ENCODE measurements at regions not wholly inside any gene's neighbourhood (a gene's known extent, or its start where the extent isn't known, plus 50 kb on each side); places are given as distances from the start of the nearest gene placed in this dataset.
"Not testable (repeated sequence)": the region's sequence is repeated elsewhere in the genome, so short reads cannot be mapped to it uniquely, and the experiment has no call there.

DNA sequence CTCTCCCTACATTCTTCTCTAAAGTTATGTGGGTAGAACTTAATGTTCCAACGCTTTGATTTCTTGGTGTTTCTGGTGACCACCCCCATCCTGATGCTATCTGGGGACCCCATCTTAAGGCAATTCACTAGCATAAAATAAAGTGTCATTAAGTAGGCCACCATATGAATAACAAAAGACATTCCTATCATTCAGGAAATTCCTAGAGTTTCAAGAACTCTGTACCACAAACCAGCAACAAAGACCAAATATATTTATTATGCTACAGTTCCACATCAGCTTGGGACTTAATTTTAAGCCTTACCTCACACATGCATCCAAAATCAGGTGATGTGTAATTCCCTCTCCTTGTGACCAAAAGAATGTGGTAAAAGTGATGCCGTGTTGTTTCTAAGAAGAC is 254.6 kb upstream of the LRRC4C start:
- no peaks in the 10 kb centered on the region for H3K27me3 ChIP-seq (ENCODE audit: insufficient read depth, low read depth, low read length)
- H2AFZ ChIP-seq (ENCODE audit: low read depth, low read length), result no peak overlapping the region
- no peaks in the 10 kb centered on the region for H3K36me3 ChIP-seq (ENCODE audit: insufficient read depth, low read length)
- no peak overlapping the region for H3K4me3 ChIP-seq (ENCODE audit: low read length)
- no peaks in the 10 kb centered on the region for H3K79me2 ChIP-seq (replicated peaks; ENCODE audit: insufficient read depth, low read length)
- no peak overlapping the region for H3K27ac ChIP-seq (ENCODE audit: low read length)
- no peaks in the 10 kb centered on the region for H3F3A ChIP-seq (ENCODE audit: insufficient read depth, low read length, poor library complexity, severe bottlenecking)
- TF ChIP-seq MXI1 (conservative IDR thresholded peaks at IDR 0.05; ENCODE audit: poor library complexity, severe bottlenecking), result no peak
- no peaks in the 10 kb centered on the region for H3K9me3 ChIP-seq (ENCODE audit: low read length)
- no peak overlapping the region for H3K9ac ChIP-seq (ENCODE audit: low read length)
- no peak overlapping the region for H3K4me2 ChIP-seq (ENCODE audit: low read length)
- H4K20me1 ChIP-seq (ENCODE audit: insufficient read depth), result no peaks in the 10 kb centered on the region
- no peaks in the 10 kb centered on the region for H3K9me2 ChIP-seq (ENCODE audit: insufficient read depth, low read length)

DNA sequence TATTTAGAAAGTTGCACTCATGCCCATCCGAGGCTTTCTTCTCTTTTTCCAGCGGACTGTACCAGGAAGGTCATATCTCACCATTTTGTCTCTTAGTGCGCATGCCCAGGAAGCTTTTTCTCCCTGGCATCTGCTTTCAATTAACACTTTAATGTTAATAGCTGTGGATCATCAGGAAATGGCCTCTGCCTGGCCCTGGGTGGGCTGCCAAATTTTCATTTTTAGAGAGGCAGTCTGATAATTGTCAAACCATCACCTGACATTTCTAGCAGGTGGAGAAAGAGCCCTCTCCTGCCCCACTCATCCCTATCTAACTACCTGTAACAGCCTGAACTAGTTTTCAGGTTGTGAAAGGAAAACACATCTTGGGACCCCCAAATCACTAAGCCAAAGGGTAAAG is 257.4 kb upstream of the LRRC4C start:
- no peaks in the 10 kb centered on the region for H4K20me1 ChIP-seq (ENCODE audit: insufficient read depth)
- H3K27me3 ChIP-seq (ENCODE audit: insufficient read depth, low read depth, low read length), result no peaks in the 10 kb centered on the region
- no peaks in the 10 kb centered on the region for H3F3A ChIP-seq (ENCODE audit: insufficient read depth, low read length, poor library complexity, severe bottlenecking)
- H3K9me3 ChIP-seq (ENCODE audit: low read length), result no peaks in the 10 kb centered on the region
- no peak overlapping the region for H3K9ac ChIP-seq (ENCODE audit: low read length)
- no peaks in the 10 kb centered on the region for H3K36me3 ChIP-seq (ENCODE audit: insufficient read depth, low read length)
- no peaks in the 10 kb centered on the region for H3K9me2 ChIP-seq (ENCODE audit: insufficient read depth, low read length)
- H3K4me3 ChIP-seq (ENCODE audit: low read length), result no peak overlapping the region
- no peak overlapping the region for H3K4me2 ChIP-seq (ENCODE audit: low read length)
- TF ChIP-seq SMC3 (conservative IDR thresholded peaks at IDR 0.05; ENCODE audit: poor library complexity), result no peak
- TF ChIP-seq EP300 (conservative IDR thresholded peaks at IDR 0.05; ENCODE audit: poor library complexity, severe bottlenecking), result no peak
- TF ChIP-seq POLR2AphosphoS5 (IDR thresholded peaks at IDR 0.05), result no peak
- TF ChIP-seq TAF1 (IDR thresholded peaks at IDR 0.05; ENCODE audit: low read depth), result no peak
- TF ChIP-seq, protein P1, sequence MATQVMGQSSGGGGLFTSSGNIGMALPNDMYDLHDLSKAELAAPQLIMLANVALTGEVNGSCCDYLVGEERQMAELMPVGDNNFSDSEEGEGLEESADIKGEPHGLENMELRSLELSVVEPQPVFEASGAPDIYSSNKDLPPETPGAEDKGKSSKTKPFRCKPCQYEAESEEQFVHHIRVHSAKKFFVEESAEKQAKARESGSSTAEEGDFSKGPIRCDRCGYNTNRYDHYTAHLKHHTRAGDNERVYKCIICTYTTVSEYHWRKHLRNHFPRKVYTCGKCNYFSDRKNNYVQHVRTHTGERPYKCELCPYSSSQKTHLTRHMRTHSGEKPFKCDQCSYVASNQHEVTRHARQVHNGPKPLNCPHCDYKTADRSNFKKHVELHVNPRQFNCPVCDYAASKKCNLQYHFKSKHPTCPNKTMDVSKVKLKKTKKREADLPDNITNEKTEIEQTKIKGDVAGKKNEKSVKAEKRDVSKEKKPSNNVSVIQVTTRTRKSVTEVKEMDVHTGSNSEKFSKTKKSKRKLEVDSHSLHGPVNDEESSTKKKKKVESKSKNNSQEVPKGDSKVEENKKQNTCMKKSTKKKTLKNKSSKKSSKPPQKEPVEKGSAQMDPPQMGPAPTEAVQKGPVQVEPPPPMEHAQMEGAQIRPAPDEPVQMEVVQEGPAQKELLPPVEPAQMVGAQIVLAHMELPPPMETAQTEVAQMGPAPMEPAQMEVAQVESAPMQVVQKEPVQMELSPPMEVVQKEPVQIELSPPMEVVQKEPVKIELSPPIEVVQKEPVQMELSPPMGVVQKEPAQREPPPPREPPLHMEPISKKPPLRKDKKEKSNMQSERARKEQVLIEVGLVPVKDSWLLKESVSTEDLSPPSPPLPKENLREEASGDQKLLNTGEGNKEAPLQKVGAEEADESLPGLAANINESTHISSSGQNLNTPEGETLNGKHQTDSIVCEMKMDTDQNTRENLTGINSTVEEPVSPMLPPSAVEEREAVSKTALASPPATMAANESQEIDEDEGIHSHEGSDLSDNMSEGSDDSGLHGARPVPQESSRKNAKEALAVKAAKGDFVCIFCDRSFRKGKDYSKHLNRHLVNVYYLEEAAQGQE (IDR thresholded peaks at IDR 0.05; ENCODE audit: borderline replicate concordance), result no peak
- no peak for TF ChIP-seq RAD21 (conservative IDR thresholded peaks at IDR 0.05)
- H2AFZ ChIP-seq (ENCODE audit: low read depth, low read length), result no peak overlapping the region
- H3K79me2 ChIP-seq (replicated peaks; ENCODE audit: insufficient read depth, low read length), result no peaks in the 10 kb centered on the region
- H3K27ac ChIP-seq (ENCODE audit: low read length), result no peak overlapping the region

GRCh38 chr11:41720761-41721160 is 261.3 kb upstream of the LRRC4C start:
- no peak overlapping the region for H3K4me2 ChIP-seq (ENCODE audit: low read length)
- H3K4me3 ChIP-seq (ENCODE audit: low read length), result no peak overlapping the region
- no peak overlapping the region for H3K9ac ChIP-seq (ENCODE audit: low read length)
- no peak overlapping the region for H2AFZ ChIP-seq (ENCODE audit: low read depth, low read length)
- no peaks in the 10 kb centered on the region for H3K9me2 ChIP-seq (ENCODE audit: insufficient read depth, low read length)
- no peaks in the 10 kb centered on the region for H3F3A ChIP-seq (ENCODE audit: insufficient read depth, low read length, poor library complexity, severe bottlenecking)
- H3K27ac ChIP-seq (ENCODE audit: low read length), result no peak overlapping the region
- H3K9me3 ChIP-seq (ENCODE audit: low read length), result no peaks in the 10 kb centered on the region
- TF ChIP-seq EP300 (conservative IDR thresholded peaks at IDR 0.05; ENCODE audit: poor library complexity, severe bottlenecking) (no peak), TAF1 (IDR thresholded peaks at IDR 0.05; ENCODE audit: low read depth) (no peak), POLR2AphosphoS5 (IDR thresholded peaks at IDR 0.05) (no peak)
- no peaks in the 10 kb centered on the region for H4K20me1 ChIP-seq (ENCODE audit: insufficient read depth)
- H3K79me2 ChIP-seq (replicated peaks; ENCODE audit: insufficient read depth, low read length), result no peaks in the 10 kb centered on the region
- no peaks in the 10 kb centered on the region for H3K36me3 ChIP-seq (ENCODE audit: insufficient read depth, low read length)
- no peaks in the 10 kb centered on the region for H3K27me3 ChIP-seq (ENCODE audit: insufficient read depth, low read depth, low read length)

DNA sequence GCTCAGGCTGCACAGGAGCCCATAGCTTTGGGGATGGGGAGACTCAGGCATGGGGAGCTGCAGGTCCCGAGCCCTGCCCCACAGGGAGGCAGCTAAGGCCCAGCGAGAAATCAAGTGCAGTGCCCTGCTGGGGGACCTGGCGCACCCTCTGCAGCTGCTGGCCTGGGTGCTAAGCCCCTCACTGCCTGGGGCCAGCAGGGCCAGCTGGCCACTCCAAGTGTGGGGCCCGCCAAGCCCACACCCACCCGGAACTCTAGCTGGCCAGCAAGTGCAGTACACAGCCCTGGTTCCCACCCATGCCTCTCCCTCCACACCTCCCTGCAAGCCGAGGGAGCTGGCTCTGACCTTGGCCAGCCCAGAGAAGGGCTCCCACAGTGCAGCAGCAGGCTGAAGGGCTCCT is 268.7 kb upstream of the LRRC4C start:
- not testable (repeated sequence) for H3K36me3 ChIP-seq (ENCODE audit: insufficient read depth, low read length); H3K9me3 ChIP-seq (ENCODE audit: low read length); H3K4me2 ChIP-seq (ENCODE audit: low read length); H3K9me2 ChIP-seq (ENCODE audit: insufficient read depth, low read length); H4K20me1 ChIP-seq (ENCODE audit: insufficient read depth); H3F3A ChIP-seq (ENCODE audit: insufficient read depth, low read length, poor library complexity, severe bottlenecking); H3K27me3 ChIP-seq (ENCODE audit: insufficient read depth, low read depth, low read length); H3K4me3 ChIP-seq (ENCODE audit: low read length); H2AFZ ChIP-seq (ENCODE audit: low read depth, low read length); H3K9ac ChIP-seq (ENCODE audit: low read length); H3K27ac ChIP-seq (ENCODE audit: low read length); H3K79me2 ChIP-seq (replicated peaks; ENCODE audit: insufficient read depth, low read length)
